22Rv1 (cell line): ENCODE measurements at regions not wholly inside any gene's neighbourhood (a gene's known extent, or its start where the extent isn't known, plus 50 kb on each side); places are given as distances from the start of the nearest gene placed in this dataset.

Source experiments
- CTCF ChIP-seq: fragments of 450-650 bp; IDR thresholded peaks from 2 replicates; pipeline ENCODE4 v1.5.1; 2017; ENCODE audit warnings: mild to moderate bottlenecking
- ZFX ChIP-seq: fragments of 450-650 bp; IDR thresholded peaks from 2 replicates; pipeline ENCODE4 v1.6.1; 2017; ENCODE audit warnings: antibody characterized with exemption, borderline replicate concordance

- TF ChIP-seq CTCF (no peak), ZFX (no peak)
These were observed 1050.7 kb upstream of the RBFOX1 start for GRCh38 chr16:6281994-6282393.
